HG02943 (cell line): ENCODE measurements at regions not wholly inside any gene's neighbourhood (a gene's known extent, or its start where the extent isn't known, plus 50 kb on each side); places are given as distances from the start of the nearest gene placed in this dataset.

Experiments used
- ATAC-seq: cut with Tn5 transposase; IDR thresholded peaks from one replicate; pipeline ENCODE4 v1.9.1; 2021; ENCODE audit warnings: mild to moderate bottlenecking, low read depth, moderate library complexity; ENCODE audit not compliant: unreplicated experiment

- no peak for ATAC-seq
These were observed 526.6 kb downstream of the MRPL39 start for GRCh38 chr21:25080661-25081060.

- ATAC-seq: no peak
These were observed 527.1 kb downstream of the MRPL39 start for GRCh38 chr21:25080141-25080540.

GRCh38 chr21:25079053-25079452 lies 528.2 kb downstream of the MRPL39 start:
- no peak for ATAC-seq

GRCh38 chr21:25062061-25062460 lies 545.2 kb downstream of the MRPL39 start:
- no peak for ATAC-seq

GRCh38 chr21:25054689-25055088 lies 552.6 kb downstream of the MRPL39 start:
- ATAC-seq: no peak

GRCh38 chr21:25039461-25040380 lies 567.6 kb downstream of the MRPL39 start:
- ATAC-seq: peak; percentile 85

GRCh38 chr21:25036775-25037174 lies 570.5 kb downstream of the MRPL39 start:
- ATAC-seq: no peak

GRCh38 chr21:25031750-25032149 lies 575.5 kb downstream of the MRPL39 start:
- ATAC-seq: no peak

GRCh38 chr21:25029580-25029979 lies 577.7 kb downstream of the MRPL39 start:
- no peak for ATAC-seq

- ATAC-seq: no peak
These were observed 581.7 kb downstream of the MRPL39 start for GRCh38 chr21:25025596-25025995.

GRCh38 chr21:25024639-25025038 lies 582.6 kb downstream of the MRPL39 start:
- no peak for ATAC-seq

- no peak for ATAC-seq
These were observed 601.9 kb downstream of the MRPL39 start for GRCh38 chr21:25005388-25005787.

GRCh38 chr21:25002676-25003075 lies 604.6 kb downstream of the MRPL39 start:
- no peak for ATAC-seq

- ATAC-seq: no peak
These were observed 612.1 kb downstream of the MRPL39 start for GRCh38 chr21:24995216-24995615.

GRCh38 chr21:24994717-24995116 lies 612.6 kb downstream of the MRPL39 start:
- ATAC-seq: no peak

- no peak for ATAC-seq
These were observed 617.8 kb downstream of the MRPL39 start for GRCh38 chr21:24989516-24989915.

GRCh38 chr21:24988941-24989340 lies 618.3 kb downstream of the MRPL39 start:
- ATAC-seq: no peak

GRCh38 chr21:24976238-24976637 lies 631.0 kb downstream of the MRPL39 start:
- ATAC-seq: no peak

GRCh38 chr21:24969068-24969467 lies 638.2 kb downstream of the MRPL39 start:
- no peak for ATAC-seq

- ATAC-seq: peak; percentile 98
These were observed 651.9 kb downstream of the MRPL39 start for GRCh38 chr21:24955275-24955961.

- no peak for ATAC-seq
These were observed 659.1 kb downstream of the MRPL39 start for GRCh38 chr21:24948186-24948585.

GRCh38 chr21:24945910-24946309 lies 661.4 kb downstream of the MRPL39 start:
- no peak for ATAC-seq
